Body of pancreas (tissue), 4 donors: ENCODE measurements at regions not wholly inside any gene's neighbourhood (a gene's known extent, or its start where the extent isn't known, plus 50 kb on each side); places are given as distances from the start of the nearest gene placed in this dataset.

Source experiments
- ATAC-seq: fragments of 150-250 bp; one replicate; pipeline ENCODE4 v1.9.1; 2016
- DNase-seq, 4 donors: peaks; one replicate each; pipeline ENCODE4 v3.0.0-alpha.2; 2019
- H3K27ac ChIP-seq, 4 donors: fragments of 200-600 bp; sonication (generic); 1 replicate in 3 of 4; 2 replicates in 1 of 4; pipeline versions ENCODE4 v1.5.1 to v1.6.1; 2016 to 2019; ENCODE audit warnings: mild to moderate bottlenecking in 1 of 4, mixed read lengths in 1 of 4, moderate library complexity in 1 of 4
- H3K27me3 ChIP-seq, 2 donors: fragments of 200-600 bp; sonication (generic); one replicate each; pipeline ENCODE4 v1.6.0; 2016; ENCODE audit warnings: mild to moderate bottlenecking in 1 of 2
- H3K36me3 ChIP-seq, 2 donors: fragments of 200-600 bp; sonication (generic); replicated peaks in 1 of 2; 2 replicates each; pipeline ENCODE4 v1.5.1; 2016; ENCODE audit warnings: low read depth in 2 of 2; ENCODE audit not compliant: insufficient read depth in 1 of 2
- H3K4me1 ChIP-seq: fragments of 200-600 bp; sonication (generic); one replicate; pipeline ENCODE4 v1.6.0; 2016
- H3K4me3 ChIP-seq, 2 donors: fragments of 200-600 bp; sonication (generic); 1 replicate in 1 of 2; 2 replicates in 1 of 2; pipeline ENCODE4 v1.5.1; 2016 to 2019
- H3K9me3 ChIP-seq, 3 donors: fragments of 200-600 bp; sonication (generic); 1 replicate in 2 of 3; 2 replicates in 1 of 3; pipeline ENCODE4 v1.5.1; 2016
- CTCF ChIP-seq, 7 experiments: fragments of 450-650 bp in 4 of 7; fragments of 200-600 bp in 3 of 7; sonication (generic) in 3 of 7; IDR thresholded peaks; one replicate each; pipeline ENCODE4 v1.5.1; 2016 to 2019; ENCODE audit warnings: antibody characterized with exemption in 7 of 7
- POLR2A ChIP-seq, 3 donors: fragments of 450-650 bp; IDR thresholded peaks; one replicate each; pipeline ENCODE4 v1.6.1; 2016; ENCODE audit warnings: antibody characterized with exemption in 3 of 3, mild to moderate bottlenecking in 2 of 3
- WGBS, 2 donors: methylation state at CpG; one replicate each; pipeline ENCODE4 v1.1.5; 2017; 5-methylcytosine and 5-hydroxymethylcytosine counted together
- intact Hi-C: fragments of 100-400 bp; cut with DNase I; formaldehyde crosslinking; loops from one replicate; pipeline ENCODE4 v1.15.1; 2023

GRCh38 chr3:168364967-168365366 lies 269.2 kb upstream of the GOLIM4 start:
- TF ChIP-seq CTCF (IDR thresholded peaks at IDR 0.05) = no peak
- TF ChIP-seq POLR2A (IDR thresholded peaks at IDR 0.05) = no peak
- DNase-seq = no peak
- Histone ChIP-seq H3K4me1 (no peaks in the 10 kb centered on the region), H3K9me3 (no peaks in the 10 kb centered on the region), H3K4me3 (no peak overlapping the region), H3K27ac (no peak overlapping the region), H3K27me3 (no peaks in the 10 kb centered on the region), H3K36me3 (no peaks in the 10 kb centered on the region)
- WGBS, 2 donors = 73 to 78% methylated on average over 1 of the region's 1 CpG
- intact Hi-C loops = no loop called here
- no peak for ATAC-seq

- no peaks in the 10 kb centered on the region for H3K4me1 ChIP-seq
- H3K4me3 ChIP-seq = no peak overlapping the region
- H3K36me3 ChIP-seq = no peaks in the 10 kb centered on the region
- intact Hi-C loops = no loop called here
- H3K27me3 ChIP-seq = no peaks in the 10 kb centered on the region
- H3K9me3 ChIP-seq = no peaks in the 10 kb centered on the region
- TF ChIP-seq POLR2A (IDR thresholded peaks at IDR 0.05) (no peak), CTCF (IDR thresholded peaks at IDR 0.05) (no peak)
- no peak for ATAC-seq
- 59% methylated on average over 4 of the region's 4 CpGs for WGBS, 2 donors
- DNase-seq = no peak
- no peak overlapping the region for H3K27ac ChIP-seq
Observed at GRCh38 chr3:168362661-168363247, 267.0 kb upstream of the GOLIM4 start.

- Histone ChIP-seq H3K27me3 (no peaks in the 10 kb centered on the region), H3K4me3 (no peak overlapping the region), H3K27ac (no peak overlapping the region), H3K36me3 (no peaks in the 10 kb centered on the region), H3K4me1 (no peaks in the 10 kb centered on the region), H3K9me3 (no peaks in the 10 kb centered on the region)
- ATAC-seq = no peak
- intact Hi-C loops = no loop called here
- TF ChIP-seq POLR2A (IDR thresholded peaks at IDR 0.05) = no peak
- TF ChIP-seq CTCF (IDR thresholded peaks at IDR 0.05) = no peak
- no peak for DNase-seq
Observed at GRCh38 chr3:168362156-168362555, 266.4 kb upstream of the GOLIM4 start.

- intact Hi-C loops = no loop called here
- no peak for DNase-seq
- TF ChIP-seq POLR2A (IDR thresholded peaks at IDR 0.05) = no peak
- Histone ChIP-seq H3K4me3 (no peak overlapping the region), H3K4me1 (no peaks in the 10 kb centered on the region), H3K9me3 (no peaks in the 10 kb centered on the region), H3K27me3 (no peaks in the 10 kb centered on the region), H3K36me3 (no peaks in the 10 kb centered on the region), H3K27ac (no peak overlapping the region)
- no peak for ATAC-seq
- 77 to 85% methylated on average over 3 of the region's 3 CpGs for WGBS, 2 donors
Observed at GRCh38 chr3:168360993-168361392, 265.3 kb upstream of the GOLIM4 start.

GRCh38 chr3:168342946-168343850 lies 247.5 kb upstream of the GOLIM4 start:
- intact Hi-C loops = no loop called here
- TF ChIP-seq CTCF (IDR thresholded peaks at IDR 0.05) (no peak), POLR2A (IDR thresholded peaks at IDR 0.05) (no peak)
- no peaks in the 10 kb centered on the region for H3K9me3 ChIP-seq
- H3K27ac ChIP-seq = no peak overlapping the region
- peaks cover 28% of the 10 kb centered on the region for H3K4me1 ChIP-seq
- no peak overlapping the region for H3K4me3 ChIP-seq
- DNase-seq (no peak), ATAC-seq (no peak)
- no peaks in the 10 kb centered on the region for H3K27me3 ChIP-seq
- 42 to 51% methylated on average over 9 of the region's 9 CpGs for WGBS, 2 donors
- H3K36me3 ChIP-seq = no peaks in the 10 kb centered on the region
